Esophagus muscularis mucosa (tissue), 4 donors: ENCODE measurements at regions not wholly inside any gene's neighbourhood (a gene's known extent, or its start where the extent isn't known, plus 50 kb on each side); places are given as distances from the start of the nearest gene placed in this dataset.

ENCODE experiments used
- DNase-seq: peaks from one replicate; pipeline ENCODE4 v3.0.0-alpha.2; 2017; ENCODE audit errors: extremely low spot score
- H3K27ac ChIP-seq, 4 donors: fragments of 200-600 bp; sonication (generic); replicated peaks in 1 of 4; 1 replicate in 3 of 4; 2 replicates in 1 of 4; pipeline ENCODE4 v1.5.1; 2016 to 2019; ENCODE audit warnings: mild to moderate bottlenecking in 1 of 4
- H3K27me3 ChIP-seq, 4 donors: fragments of 200-600 bp; sonication (generic); one replicate each; pipeline versions ENCODE4 v1.5.1 to v1.6.0; 2016 to 2019
- H3K36me3 ChIP-seq, 4 donors: fragments of 200-600 bp; sonication (generic); one replicate each; pipeline ENCODE4 v1.5.1; 2016 to 2019
- H3K4me1 ChIP-seq, 4 donors: fragments of 200-600 bp; sonication (generic); one replicate each; pipeline ENCODE4 v1.5.1; 2016 to 2019
- H3K4me3 ChIP-seq, 4 donors: fragments of 200-600 bp; sonication (generic); 1 replicate in 2 of 4; 2 replicates in 2 of 4; pipeline ENCODE4 v1.5.1; 2016 to 2019; ENCODE audit warnings: mild to moderate bottlenecking in 4 of 4, moderate library complexity in 1 of 4
- H3K9me3 ChIP-seq, 4 donors: fragments of 200-600 bp; sonication (generic); 1 replicate in 3 of 4; 2 replicates in 1 of 4; pipeline ENCODE4 v1.5.1; 2016 to 2019
- EP300 ChIP-seq: sonication (generic); formaldehyde crosslinking; IDR thresholded peaks from one replicate; pipeline ENCODE4 v1.6.1; 2017; ENCODE audit warnings: antibody characterized with exemption
- POLR2A ChIP-seq: fragments of 450-650 bp; IDR thresholded peaks from one replicate; pipeline ENCODE4 v1.6.1; 2017; ENCODE audit warnings: antibody characterized with exemption, moderate library complexity, mild to moderate bottlenecking, low read depth
- POLR2AphosphoS5 ChIP-seq, 2 donors: sonication (generic); formaldehyde crosslinking; IDR thresholded peaks; one replicate each; pipeline ENCODE4 v1.6.1; 2017; ENCODE audit warnings: antibody characterized with exemption in 2 of 2
- WGBS: methylation state at CpG from one replicate; pipeline ENCODE4 v1.1.5; 2018; 5-methylcytosine and 5-hydroxymethylcytosine counted together
- intact Hi-C: fragments of 100-400 bp; cut with DNase I; formaldehyde crosslinking; loops from one replicate; pipeline ENCODE4 v1.15.1; 2023
- TF ChIP-seq, protein P1 (sequence below), 3 experiments: fragments of 200-600 bp in 2 of 3; fragments of 450-650 bp in 1 of 3; sonication (generic) in 2 of 3; IDR thresholded peaks; one replicate each; pipeline ENCODE4 v1.5.1; 2017 to 2019; ENCODE audit warnings: antibody characterized with exemption in 3 of 3, mild to moderate bottlenecking in 2 of 3, moderate library complexity in 1 of 3

DNA sequence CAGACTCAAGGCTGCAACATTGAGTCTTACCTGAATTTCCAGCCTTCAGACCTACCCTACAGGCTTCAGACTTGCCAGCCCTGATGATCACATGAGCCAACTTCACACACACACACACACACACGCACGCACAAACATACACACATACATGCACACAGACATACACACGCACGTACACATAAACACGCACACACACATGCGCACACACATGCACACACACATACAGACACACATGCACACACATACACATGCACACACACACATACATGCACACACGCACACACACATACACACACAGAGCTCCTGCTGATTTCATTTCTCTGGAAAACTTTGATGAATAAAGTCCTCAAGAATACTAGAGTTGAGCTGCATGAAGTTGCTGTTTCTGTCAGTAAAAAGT is 78.3 kb upstream of the SLC2A1 start:
- Histone ChIP-seq H3K9me3 (no peaks in the 10 kb centered on the region), H3K36me3 (no peaks in the 10 kb centered on the region), H3K27me3 (peaks cover 0 to 4% (median 0%) of the 10 kb centered on the region in 4 donors), H3K4me3 (no peak overlapping the region), H3K27ac (no peak overlapping the region), H3K4me1 (no peaks in the 10 kb centered on the region)
- intact Hi-C loops = no loop called here
- WGBS = 88% methylated on average over 7 of the region's 7 CpGs
- no peak for DNase-seq
- no peak for TF ChIP-seq POLR2AphosphoS5 (IDR thresholded peaks at IDR 0.05)
- TF ChIP-seq, protein P1, sequence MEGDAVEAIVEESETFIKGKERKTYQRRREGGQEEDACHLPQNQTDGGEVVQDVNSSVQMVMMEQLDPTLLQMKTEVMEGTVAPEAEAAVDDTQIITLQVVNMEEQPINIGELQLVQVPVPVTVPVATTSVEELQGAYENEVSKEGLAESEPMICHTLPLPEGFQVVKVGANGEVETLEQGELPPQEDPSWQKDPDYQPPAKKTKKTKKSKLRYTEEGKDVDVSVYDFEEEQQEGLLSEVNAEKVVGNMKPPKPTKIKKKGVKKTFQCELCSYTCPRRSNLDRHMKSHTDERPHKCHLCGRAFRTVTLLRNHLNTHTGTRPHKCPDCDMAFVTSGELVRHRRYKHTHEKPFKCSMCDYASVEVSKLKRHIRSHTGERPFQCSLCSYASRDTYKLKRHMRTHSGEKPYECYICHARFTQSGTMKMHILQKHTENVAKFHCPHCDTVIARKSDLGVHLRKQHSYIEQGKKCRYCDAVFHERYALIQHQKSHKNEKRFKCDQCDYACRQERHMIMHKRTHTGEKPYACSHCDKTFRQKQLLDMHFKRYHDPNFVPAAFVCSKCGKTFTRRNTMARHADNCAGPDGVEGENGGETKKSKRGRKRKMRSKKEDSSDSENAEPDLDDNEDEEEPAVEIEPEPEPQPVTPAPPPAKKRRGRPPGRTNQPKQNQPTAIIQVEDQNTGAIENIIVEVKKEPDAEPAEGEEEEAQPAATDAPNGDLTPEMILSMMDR (IDR thresholded peaks at IDR 0.05) = no peak
- no peak for TF ChIP-seq EP300
- TF ChIP-seq POLR2A = no peak

DNA sequence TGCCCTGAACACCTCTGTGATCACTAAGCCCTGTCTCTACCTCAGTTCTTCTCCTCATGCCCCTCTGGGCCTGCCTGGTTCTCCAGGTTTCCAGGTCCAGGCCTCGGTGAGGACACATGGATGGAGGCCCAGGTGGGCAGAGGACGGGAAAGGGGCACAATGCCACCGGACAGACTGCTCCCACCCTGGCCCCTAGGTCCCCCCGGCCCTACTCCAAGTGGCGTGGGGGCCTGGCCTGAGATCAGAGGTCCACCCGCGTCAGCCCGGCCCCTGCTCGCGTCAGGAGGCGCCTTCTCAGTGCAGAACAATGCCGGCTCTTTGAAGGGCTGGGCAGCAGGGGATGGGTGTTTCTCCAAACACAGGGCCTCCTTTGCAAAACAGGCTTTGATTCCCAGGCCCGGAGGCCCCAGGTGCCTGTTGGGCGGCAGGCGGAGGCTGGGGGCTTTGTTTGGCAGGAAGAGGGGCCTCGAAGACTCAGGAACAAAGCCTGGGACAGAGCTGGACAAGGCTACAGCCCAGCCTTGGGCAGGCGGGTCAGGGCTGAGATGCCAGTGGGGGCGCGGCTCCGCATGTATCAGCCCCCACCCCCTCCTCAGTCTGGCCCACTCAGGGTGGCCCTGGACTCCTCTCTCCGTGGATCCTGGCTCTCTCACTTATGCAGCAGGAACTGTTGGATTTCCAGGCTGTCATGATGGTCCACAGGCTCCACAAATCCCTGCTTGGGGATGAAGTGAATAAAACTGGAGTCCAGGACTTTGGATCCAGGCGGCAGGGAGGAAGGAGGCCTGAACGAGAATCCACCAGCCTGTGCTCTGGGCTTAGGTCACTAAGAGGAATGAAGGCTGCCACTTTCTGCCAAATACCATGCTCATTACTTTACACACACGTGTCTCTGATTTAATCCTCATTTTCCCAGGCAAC is 77.4 kb upstream of the SLC2A1 start:
- intact Hi-C loops = no loop called here
- 82% methylated on average over 14 of the region's 24 CpGs for WGBS
- Histone ChIP-seq H3K36me3 (no peaks in the 10 kb centered on the region), H3K4me3 (no peak overlapping the region), H3K9me3 (no peaks in the 10 kb centered on the region), H3K4me1 (no peaks in the 10 kb centered on the region), H3K27ac (no peak overlapping the region), H3K27me3 (peaks cover 0 to 4% (median 0%) of the 10 kb centered on the region in 4 donors)
- TF ChIP-seq POLR2A (no peak), EP300 (no peak), POLR2AphosphoS5 (IDR thresholded peaks at IDR 0.05) (no peak)
- TF ChIP-seq, protein P1 (IDR thresholded peaks at IDR 0.05) = no peak
- no peak for DNase-seq

DNA sequence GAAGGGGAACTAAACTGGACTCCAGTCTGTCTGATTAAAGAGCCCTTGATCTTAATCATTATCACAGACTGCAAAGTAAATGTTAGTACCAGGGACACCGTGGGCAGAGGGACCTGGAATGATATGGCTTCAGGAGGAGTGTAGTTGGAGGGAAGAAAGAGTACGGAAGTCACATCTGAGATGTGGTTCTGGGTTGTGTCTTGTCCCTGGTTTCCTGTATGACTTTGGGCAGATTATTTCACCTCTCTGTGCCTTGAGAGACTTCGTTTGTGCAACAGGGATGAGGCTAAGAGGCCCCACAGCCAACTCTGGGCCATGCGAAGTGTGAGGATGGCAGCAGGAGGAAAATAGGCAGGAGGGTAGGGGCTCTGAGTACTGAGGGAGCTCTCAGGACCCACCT is 76.1 kb upstream of the SLC2A1 start:
- intact Hi-C loops = no loop called here
- no peaks in the 10 kb centered on the region for H3K4me1 ChIP-seq
- H3K27me3 ChIP-seq = peaks cover 0 to 4% (median 0%) of the 10 kb centered on the region in 4 donors
- H3K36me3 ChIP-seq = no peaks in the 10 kb centered on the region
- no peak overlapping the region for H3K27ac ChIP-seq
- no peak overlapping the region for H3K4me3 ChIP-seq
- 75% methylated on average over 4 of the region's 4 CpGs for WGBS
- TF ChIP-seq EP300 = no peak
- TF ChIP-seq, protein P1 (IDR thresholded peaks at IDR 0.05) = no peak
- H3K9me3 ChIP-seq = no peaks in the 10 kb centered on the region
- DNase-seq = no peak

DNA sequence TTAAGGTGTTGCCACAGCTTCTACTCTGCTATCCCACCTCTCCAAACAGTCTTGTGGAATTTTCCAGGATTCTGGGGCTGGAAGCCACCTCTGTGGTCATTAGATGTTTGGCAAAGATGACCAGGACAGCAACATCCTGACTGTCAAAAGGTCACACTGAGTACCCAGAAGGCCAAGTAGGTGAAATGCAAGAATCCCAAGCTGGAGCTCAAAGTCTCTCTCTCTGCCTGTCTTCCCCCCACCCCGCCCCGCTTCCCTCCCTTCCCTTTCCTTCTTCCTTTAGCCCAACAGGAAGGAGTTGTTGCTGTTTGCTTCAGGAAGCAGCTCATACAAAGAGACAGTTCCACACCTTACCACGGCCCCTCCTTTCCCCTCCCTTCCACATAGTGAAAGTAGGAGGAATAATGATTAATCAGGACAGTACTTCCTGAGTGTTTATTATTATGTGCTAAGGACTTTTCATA is 75.6 kb upstream of the SLC2A1 start:
- H3K27ac ChIP-seq = no peak overlapping the region
- no peak overlapping the region for H3K4me3 ChIP-seq
- no peaks in the 10 kb centered on the region for H3K36me3 ChIP-seq
- intact Hi-C loops = no loop called here
- no peaks in the 10 kb centered on the region for H3K9me3 ChIP-seq
- no peak for DNase-seq
- TF ChIP-seq EP300 (no peak), POLR2A (no peak), POLR2AphosphoS5 (IDR thresholded peaks at IDR 0.05) (no peak)
- TF ChIP-seq, protein P1 (IDR thresholded peaks at IDR 0.05) = no peak
- 74% methylated on average over 3 of the region's 3 CpGs for WGBS
- peaks cover 0 to 6% (median 0%) of the 10 kb centered on the region in 4 donors for H3K27me3 ChIP-seq
- no peaks in the 10 kb centered on the region for H3K4me1 ChIP-seq
